GM20000 (cell line): ENCODE measurements at regions not wholly inside any gene's neighbourhood (a gene's known extent, or its start where the extent isn't known, plus 50 kb on each side); places are given as distances from the start of the nearest gene placed in this dataset.

Experiments used
- DNase-seq: peaks from one replicate; pipeline ENCODE4 v3.0.0; 2012; ENCODE audit warnings: low spot score
- CTCF ChIP-seq: IDR thresholded peaks from 2 replicates; pipeline ENCODE4 v1.5.1; 2012; ENCODE audit warnings: mild to moderate bottlenecking, control low read depth; ENCODE audit errors: extremely low read depth, missing control alignments

DNA sequence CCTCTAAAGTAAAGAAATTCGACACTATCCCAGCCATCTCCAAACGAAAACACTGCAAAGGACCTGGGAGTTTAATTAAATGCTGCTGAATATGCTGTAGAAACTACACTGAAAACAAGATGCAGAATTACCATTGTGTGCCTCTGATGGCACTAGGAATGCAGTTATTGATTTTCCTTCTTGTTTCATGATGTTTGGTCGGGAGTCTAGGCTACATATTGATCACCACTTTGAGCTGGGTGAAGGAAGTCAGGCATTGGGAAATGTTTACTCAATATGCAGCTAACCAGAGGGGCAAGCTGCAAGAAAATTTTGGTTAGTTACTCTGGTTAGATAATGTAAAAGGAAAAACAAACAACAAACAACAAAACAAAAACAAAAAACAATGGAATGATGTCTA, 650.7 kb upstream of the GALNTL6 start:
- no peak for DNase-seq
- TF ChIP-seq CTCF: no peak

DNA sequence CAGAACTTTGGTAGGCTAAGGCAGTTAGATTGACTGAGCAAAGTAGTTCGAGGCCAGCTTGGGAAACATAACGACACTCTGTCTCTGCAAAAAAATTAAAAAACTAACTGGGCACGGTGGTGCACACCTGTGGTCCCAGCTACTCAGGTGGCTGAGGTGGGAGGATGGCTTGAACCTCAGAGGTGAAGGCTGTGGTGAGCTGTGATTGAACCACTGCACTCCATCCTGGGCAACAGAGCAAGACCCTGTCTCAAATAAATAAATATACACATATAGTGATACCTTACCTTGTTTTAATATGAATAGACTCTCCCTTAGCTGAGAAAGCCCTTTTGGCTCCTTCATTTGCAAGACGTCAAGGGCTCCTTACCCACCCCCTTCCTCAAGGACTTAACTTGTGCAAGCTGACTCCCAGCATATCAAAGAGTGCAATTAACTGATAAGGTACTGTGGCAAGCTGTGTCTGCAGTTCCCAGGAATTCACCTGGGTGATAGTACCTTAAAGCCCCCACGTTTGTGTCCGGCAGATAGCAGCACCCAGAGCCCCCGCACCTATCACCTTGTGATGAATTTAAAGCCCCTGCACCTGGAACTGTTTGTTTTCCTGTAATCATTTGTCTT, 655.6 kb upstream of the GALNTL6 start:
- DNase-seq: no peak
- no peak for TF ChIP-seq CTCF

DNA sequence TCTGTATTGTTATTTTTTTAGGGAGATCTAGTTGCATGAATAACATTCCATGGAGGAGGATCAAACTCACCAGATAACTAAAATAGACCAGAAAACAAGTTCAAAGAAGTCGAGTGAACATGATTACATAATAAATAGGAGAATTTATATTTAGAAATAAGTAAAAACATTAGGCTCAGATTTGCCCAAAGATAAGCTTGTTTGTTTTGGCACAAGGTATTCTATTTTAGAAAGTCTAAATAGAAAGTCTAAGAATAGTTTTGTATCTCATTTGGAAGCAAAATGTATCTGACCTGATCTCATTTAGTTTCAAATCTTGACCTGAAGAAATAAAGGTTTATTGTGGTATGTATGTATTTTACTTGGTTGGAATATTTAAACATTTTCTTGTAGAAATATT, 670.6 kb upstream of the GALNTL6 start:
- TF ChIP-seq CTCF: no peak
- no peak for DNase-seq

DNA sequence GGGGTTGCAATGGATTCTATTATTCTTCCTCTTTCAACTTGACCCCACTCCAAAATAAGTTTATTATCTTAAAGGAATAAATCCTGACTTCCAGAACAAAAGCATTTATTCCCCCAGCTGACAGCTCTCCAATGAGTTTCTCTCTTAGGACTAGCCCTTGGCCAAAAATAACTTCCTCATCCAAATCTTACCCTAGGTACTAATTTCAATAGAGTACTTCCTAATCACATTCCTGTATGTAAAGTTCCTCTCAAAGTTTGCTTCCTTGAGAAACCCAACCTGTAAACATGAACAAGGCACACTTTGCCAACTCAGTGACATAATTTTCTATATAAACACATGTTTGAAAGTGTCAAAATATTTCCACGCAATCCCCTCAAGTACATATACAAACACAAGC, 671.2 kb upstream of the GALNTL6 start:
- DNase-seq: no peak
- TF ChIP-seq CTCF: no peak

- TF ChIP-seq CTCF: no peak
- no peak for DNase-seq
Measured at GRCh38 chr4:171130256-171130801, 682.9 kb upstream of the GALNTL6 start.

DNA sequence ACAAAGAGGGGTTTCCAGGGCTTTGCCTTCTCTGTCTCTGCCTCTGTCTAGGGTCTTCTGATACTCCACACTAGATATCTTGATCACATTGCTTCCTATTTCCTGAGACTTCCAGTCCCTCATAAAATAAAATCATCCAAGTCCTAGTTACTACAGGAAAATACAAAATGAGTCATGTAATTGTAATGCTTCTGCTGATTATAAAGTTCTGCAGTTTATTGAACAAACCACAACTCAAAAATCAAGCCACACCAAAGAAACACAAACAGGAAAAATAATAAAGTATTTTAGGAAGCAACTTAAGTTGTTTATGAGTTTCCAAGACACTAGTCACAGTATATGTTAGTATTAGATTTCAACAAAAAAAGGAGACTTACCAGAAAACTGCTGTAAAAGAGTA, 695.1 kb upstream of the GALNTL6 start:
- TF ChIP-seq CTCF: no peak
- DNase-seq: no peak

GRCh38 chr4:171117457-171117856, 695.7 kb upstream of the GALNTL6 start:
- no peak for TF ChIP-seq CTCF
- no peak for DNase-seq
